ENCODE measurements at regions not wholly inside any gene's neighbourhood (a gene's known extent, or its start where the extent isn't known, plus 50 kb on each side); places are given as distances from the start of the nearest gene placed in this dataset.

DNA sequence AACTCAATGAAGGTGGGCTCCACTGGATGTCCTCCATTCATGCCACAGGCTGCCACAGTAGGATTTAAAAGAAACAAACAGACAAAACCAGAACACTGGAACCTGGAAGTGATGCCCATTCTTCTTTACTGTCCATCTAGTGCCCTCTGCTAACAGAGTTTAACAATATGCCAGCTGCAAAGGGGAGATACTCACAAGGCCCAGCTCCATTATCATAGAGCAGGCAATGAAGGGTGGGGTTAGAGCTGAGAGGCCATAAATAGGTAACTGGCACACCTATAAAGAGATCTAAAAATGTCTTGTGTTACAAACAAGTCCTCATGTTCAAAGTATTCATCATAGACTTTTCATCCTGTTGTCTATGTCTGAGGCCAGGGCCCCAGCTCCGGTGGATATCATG, 75.6 kb downstream of the SOD2 start:
- Histone ChIP-seq H3K9me1 (ENCODE audit: control insufficient read depth, extremely low read depth, insufficient read depth, low read length) (no peaks in the 10 kb centered on the region), H3K9me3 (ENCODE audit: control insufficient read depth, low read depth, low read length) (no peaks in the 10 kb centered on the region), H3K4me3 (ENCODE audit: control insufficient read depth in 2 of 3, extremely low read depth in 1 of 3, insufficient read depth in 2 of 3, low read depth in 1 of 3, low read length in 3 of 3) (no peak overlapping the region), H3K27ac (ENCODE audit: control insufficient read depth, insufficient read depth, low read length) (no peak overlapping the region), H3K27me3 (ENCODE audit: control insufficient read depth, extremely low read depth, insufficient read depth, low read length) (no peaks in the 10 kb centered on the region), H3K4me2 (ENCODE audit: control insufficient read depth, extremely low read depth, insufficient read depth, low read depth, low read length) (no peak overlapping the region), H3K4me1 (ENCODE audit: control insufficient read depth, extremely low read depth, insufficient read depth, low read length) (no peaks in the 10 kb centered on the region), H2AFZ (ENCODE audit: control insufficient read depth, low read length) (no peak overlapping the region), H3K36me3 (ENCODE audit: control insufficient read depth in 2 of 2, extremely low read depth in 1 of 2, insufficient read depth in 2 of 2, low read length in 2 of 2) (no peaks in the 10 kb centered on the region), H3K9ac (ENCODE audit: control insufficient read depth, extremely low read depth, insufficient read depth, low read length) (no peak overlapping the region), H4K20me1 (ENCODE audit: control insufficient read depth, extremely low read depth, insufficient read depth, low read length) (no peaks in the 10 kb centered on the region), H3K79me2 (ENCODE audit: control insufficient read depth, insufficient read depth, low read length) (no peaks in the 10 kb centered on the region)
- dilution Hi-C loops (cut with MboI; ENCODE audit: extremely low pct_ligation_motif_present, low sequenced_read_pairs), result no loop called here
- FAIRE-seq (no peak), DNase-seq (ENCODE audit: low read depth, low spot score) (no peak)
- TF ChIP-seq EZH2 (IDR thresholded peaks at IDR 0.05; ENCODE audit: low read length), result no peak
- TF ChIP-seq, protein P1, sequence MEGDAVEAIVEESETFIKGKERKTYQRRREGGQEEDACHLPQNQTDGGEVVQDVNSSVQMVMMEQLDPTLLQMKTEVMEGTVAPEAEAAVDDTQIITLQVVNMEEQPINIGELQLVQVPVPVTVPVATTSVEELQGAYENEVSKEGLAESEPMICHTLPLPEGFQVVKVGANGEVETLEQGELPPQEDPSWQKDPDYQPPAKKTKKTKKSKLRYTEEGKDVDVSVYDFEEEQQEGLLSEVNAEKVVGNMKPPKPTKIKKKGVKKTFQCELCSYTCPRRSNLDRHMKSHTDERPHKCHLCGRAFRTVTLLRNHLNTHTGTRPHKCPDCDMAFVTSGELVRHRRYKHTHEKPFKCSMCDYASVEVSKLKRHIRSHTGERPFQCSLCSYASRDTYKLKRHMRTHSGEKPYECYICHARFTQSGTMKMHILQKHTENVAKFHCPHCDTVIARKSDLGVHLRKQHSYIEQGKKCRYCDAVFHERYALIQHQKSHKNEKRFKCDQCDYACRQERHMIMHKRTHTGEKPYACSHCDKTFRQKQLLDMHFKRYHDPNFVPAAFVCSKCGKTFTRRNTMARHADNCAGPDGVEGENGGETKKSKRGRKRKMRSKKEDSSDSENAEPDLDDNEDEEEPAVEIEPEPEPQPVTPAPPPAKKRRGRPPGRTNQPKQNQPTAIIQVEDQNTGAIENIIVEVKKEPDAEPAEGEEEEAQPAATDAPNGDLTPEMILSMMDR (optimal IDR thresholded peaks at IDR 0.05 in 1 of 3, IDR thresholded peaks at IDR 0.05 in 1 of 3, conservative IDR thresholded peaks at IDR 0.05 in 1 of 3; ENCODE audit: extremely low read depth in 1 of 3, insufficient read depth in 2 of 3, low read length in 3 of 3), result no peak

GRCh38 chr6:159616456-159616855, 76.6 kb downstream of the SOD2 start:
- dilution Hi-C loops (cut with MboI; ENCODE audit: extremely low pct_ligation_motif_present, low sequenced_read_pairs), result no loop called here
- FAIRE-seq, result no peak

More at GRCh38 chr6:159616456-159616855, 76.6 kb downstream of the SOD2 start:
- Histone ChIP-seq H3K4me2 (ENCODE audit: control insufficient read depth, extremely low read depth, insufficient read depth, low read depth, low read length) (no peak overlapping the region), H3K79me2 (ENCODE audit: control insufficient read depth, insufficient read depth, low read length) (no peaks in the 10 kb centered on the region), H2AFZ (ENCODE audit: control insufficient read depth, low read length) (no peak overlapping the region), H4K20me1 (ENCODE audit: control insufficient read depth, extremely low read depth, insufficient read depth, low read length) (no peaks in the 10 kb centered on the region), H3K9me3 (ENCODE audit: control insufficient read depth, low read depth, low read length) (no peaks in the 10 kb centered on the region), H3K9ac (ENCODE audit: control insufficient read depth, extremely low read depth, insufficient read depth, low read length) (no peak overlapping the region), H3K27me3 (ENCODE audit: control insufficient read depth, extremely low read depth, insufficient read depth, low read length) (no peaks in the 10 kb centered on the region), H3K36me3 (ENCODE audit: control insufficient read depth in 2 of 2, extremely low read depth in 1 of 2, insufficient read depth in 2 of 2, low read length in 2 of 2) (no peaks in the 10 kb centered on the region), H3K4me3 (ENCODE audit: control insufficient read depth in 2 of 3, extremely low read depth in 1 of 3, insufficient read depth in 2 of 3, low read depth in 1 of 3, low read length in 3 of 3) (no peak overlapping the region), H3K4me1 (ENCODE audit: control insufficient read depth, extremely low read depth, insufficient read depth, low read length) (no peaks in the 10 kb centered on the region), H3K9me1 (ENCODE audit: control insufficient read depth, extremely low read depth, insufficient read depth, low read length) (no peaks in the 10 kb centered on the region), H3K27ac (ENCODE audit: control insufficient read depth, insufficient read depth, low read length) (no peak overlapping the region)
- TF ChIP-seq, protein P1 (optimal IDR thresholded peaks at IDR 0.05 in 1 of 3, IDR thresholded peaks at IDR 0.05 in 1 of 3, conservative IDR thresholded peaks at IDR 0.05 in 1 of 3; ENCODE audit: extremely low read depth in 1 of 3, insufficient read depth in 2 of 3, low read length in 3 of 3), result no peak
- TF ChIP-seq EZH2 (IDR thresholded peaks at IDR 0.05; ENCODE audit: low read length), result no peak
- DNase-seq (ENCODE audit: low read depth, low spot score), result no peak

Data from keratinocyte (primary cell).